SK-N-SH (cell line): ENCODE measurements at regions not wholly inside any gene's neighbourhood (a gene's known extent, or its start where the extent isn't known, plus 50 kb on each side); places are given as distances from the start of the nearest gene placed in this dataset.

ENCODE experiments used
- CTCF ChIA-PET: fragments of 300-600, 350-600 bp; formaldehyde crosslinking; extraction: SDS; loops from one replicate; lab custom pipeline; 2021; lab: Yijun Ruan, JAX
- POLR2A ChIA-PET: fragments of 350-600 bp; sonication (Branson Sonifier 250); formaldehyde crosslinking; extraction: SDS; loops from one replicate; lab custom pipeline; 2020; ENCODE audit warnings: antibody characterized with exemption, inconsistent platforms; lab: Yijun Ruan, JAX
- DNase-seq: peaks from one replicate; pipeline ENCODE4 v3.0.0; 2012
- H2AFZ ChIP-seq: fragments of 200-600 bp; sonication (generic); 2 replicates; pipeline ENCODE4 v1.8.1; 2016; ENCODE audit warnings: antibody characterized with exemption, mild to moderate bottlenecking, low read depth
- H3F3A ChIP-seq: fragments of 200-600 bp; sonication (generic); replicated peaks from 2 replicates; pipeline ENCODE3; 2016; ENCODE audit warnings: antibody characterized with exemption, mild to moderate bottlenecking; ENCODE audit not compliant: insufficient read depth
- H3K27ac ChIP-seq, 2 experiments: fragments of 200-500 bp in 1 of 2; fragments of 200-600 bp in 1 of 2; sonication (Bioruptor generic) in 1 of 2; sonication (generic), shearing (Covaris generic) in 1 of 2; 2 replicates each; pipeline versions ENCODE4 v1.5.1 to v1.6.1; 2014 to 2016; ENCODE audit warnings: low read depth in 2 of 2, inconsistent platforms in 1 of 2, low read length in 1 of 2, mild to moderate bottlenecking in 1 of 2, mixed read lengths in 1 of 2
- H3K27me3 ChIP-seq: fragments of 200-600 bp; sonication (generic), shearing (Covaris generic); 2 replicates; pipeline ENCODE4 v1.6.1; 2016; ENCODE audit warnings: mixed run types; ENCODE audit not compliant: insufficient read depth
- H3K36me3 ChIP-seq, 2 experiments: fragments of 200-500 bp in 1 of 2; fragments of 200-600 bp in 1 of 2; sonication (Bioruptor generic) in 1 of 2; sonication (generic) in 1 of 2; replicated peaks in 1 of 2; 2 replicates each; pipeline versions ENCODE3 to v1.5.1; 2014 to 2016; ENCODE audit warnings: low read length in 1 of 2, mild to moderate bottlenecking in 1 of 2; ENCODE audit not compliant: insufficient read depth in 2 of 2, control insufficient read depth in 1 of 2
- H3K4me1 ChIP-seq, 2 experiments: fragments of 200-500 bp in 1 of 2; fragments of 200-600 bp in 1 of 2; sonication (Bioruptor generic) in 1 of 2; sonication (generic), shearing (Covaris generic) in 1 of 2; 2 replicates each; pipeline versions ENCODE4 v1.5.1 to v1.6.1; 2014 to 2016; ENCODE audit warnings: low read depth in 1 of 2, low read length in 1 of 2, mixed run types in 1 of 2; ENCODE audit not compliant: insufficient read depth in 2 of 2, control insufficient read depth in 1 of 2
- H3K4me2 ChIP-seq: fragments of 200-600 bp; sonication (generic), shearing (Covaris generic); 2 replicates; pipeline ENCODE4 v1.6.1; 2017; ENCODE audit warnings: mixed run types
- H3K4me3 ChIP-seq, 2 experiments: fragments of 200-500 bp in 1 of 2; fragments of 200-600 bp in 1 of 2; sonication (Bioruptor generic) in 1 of 2; sonication (generic), shearing (Covaris generic) in 1 of 2; 2 replicates each; pipeline versions ENCODE4 v1.5.1 to v1.8.1; 2014 to 2016; ENCODE audit warnings: low read depth in 2 of 2, inconsistent platforms in 1 of 2, low read length in 1 of 2, mild to moderate bottlenecking in 1 of 2, mixed read lengths in 1 of 2, moderate library complexity in 1 of 2
- H3K79me2 ChIP-seq: fragments of 200-600 bp; sonication (generic); 2 replicates; pipeline ENCODE4 v1.8.1; 2017; ENCODE audit warnings: mild to moderate bottlenecking; ENCODE audit not compliant: insufficient read depth
- H3K9ac ChIP-seq: fragments of 200-600 bp; sonication (generic); 2 replicates; pipeline ENCODE4 v1.6.1; 2017; ENCODE audit warnings: mixed run types
- H3K9me2 ChIP-seq: fragments of 200-600 bp; sonication (generic); 2 replicates; pipeline ENCODE4 v1.6.1; 2017; ENCODE audit warnings: mixed run types
- H3K9me3 ChIP-seq: fragments of 200-600 bp; sonication (generic); 2 replicates; pipeline ENCODE4 v1.6.1; 2017; ENCODE audit warnings: mixed run types, mild to moderate bottlenecking, moderate library complexity
- H4K20me1 ChIP-seq: fragments of 200-600 bp; sonication (generic); 2 replicates; pipeline ENCODE4 v1.6.1; 2017; ENCODE audit warnings: mild to moderate bottlenecking, mixed run types; ENCODE audit not compliant: insufficient read depth
- CHD2 ChIP-seq: fragments of 150-350 bp; IDR thresholded peaks from 2 replicates; pipeline ENCODE4 v1.6.1; 2018; ENCODE audit warnings: low read length; ENCODE audit not compliant: partially characterized antibody
- FOSL2 ChIP-seq: IDR thresholded peaks from 2 replicates; pipeline ENCODE4 v1.4.0; 2012; ENCODE audit warnings: low read depth, mild to moderate bottlenecking, moderate library complexity, borderline replicate concordance
- FOXM1 ChIP-seq: IDR thresholded peaks from 2 replicates; pipeline ENCODE4 v1.4.0; 2012; ENCODE audit warnings: low read depth, mild to moderate bottlenecking
- GATA2 ChIP-seq: sonication (generic); formaldehyde crosslinking; IDR thresholded peaks from 2 replicates; pipeline ENCODE4 v1.5.0; 2020; ENCODE audit warnings: mild to moderate bottlenecking, missing genetic modification reagents
- MAX ChIP-seq: IDR thresholded peaks from 2 replicates; pipeline ENCODE4 v1.4.0; 2012; ENCODE audit warnings: low read depth
- NFIC ChIP-seq: IDR thresholded peaks from 2 replicates; pipeline ENCODE4 v1.4.0; 2012; ENCODE audit warnings: borderline replicate concordance
- NRF1 ChIP-seq: IDR thresholded peaks from 2 replicates; pipeline ENCODE4 v1.6.1; 2012; ENCODE audit warnings: low read depth, mild to moderate bottlenecking, low read length
- RCOR1 ChIP-seq: fragments of 150-350 bp; IDR thresholded peaks from 2 replicates; pipeline ENCODE4 v1.6.1; 2017; ENCODE audit warnings: antibody characterized with exemption, low read length
- REST ChIP-seq: IDR thresholded peaks from 2 replicates; pipeline ENCODE4 v1.6.1; 2012; ENCODE audit warnings: mild to moderate bottlenecking, low read depth, low read length, moderate library complexity
- TCF12 ChIP-seq: IDR thresholded peaks from 2 replicates; pipeline ENCODE4 v1.4.0; 2012
- USF1 ChIP-seq: IDR thresholded peaks from 2 replicates; pipeline ENCODE4 v1.4.0; 2012; ENCODE audit warnings: low read depth, borderline replicate concordance
- USF2 ChIP-seq: fragments of 150-350 bp; IDR thresholded peaks from 2 replicates; pipeline ENCODE4 v1.6.1; 2017; ENCODE audit warnings: antibody characterized with exemption, low read length, low read depth, borderline replicate concordance
- YY1 ChIP-seq: IDR thresholded peaks from 2 replicates; pipeline ENCODE4 v1.4.0; 2012; ENCODE audit warnings: low read depth, mild to moderate bottlenecking
- ZBTB33 ChIP-seq: IDR thresholded peaks from 2 replicates; pipeline ENCODE4 v1.4.0; 2012; ENCODE audit warnings: low read depth, borderline replicate concordance
- WGBS: methylation state at CpG from one replicate; pipeline ENCODE4 v1.1.6; 2017; ENCODE audit warnings: low lambda C conversion rate; 5-methylcytosine and 5-hydroxymethylcytosine counted together

GRCh38 chrX:77346859-77347258, 100.3 kb upstream of the FGF16 start:
- ChIA-PET CTCF (no interaction called here), POLR2A (no interaction called here)
- no peaks in the 10 kb centered on the region for H3K36me3 ChIP-seq
- DNase-seq, result no peak
- no peak overlapping the region for H3K4me3 ChIP-seq
- H3K9me3 ChIP-seq, result no peaks in the 10 kb centered on the region
- no peaks in the 10 kb centered on the region for H3F3A ChIP-seq
- H3K9ac ChIP-seq, result no peak overlapping the region
- H3K27ac ChIP-seq, result no peak overlapping the region
- H3K27me3 ChIP-seq, result no peaks in the 10 kb centered on the region
- H3K9me2 ChIP-seq, result no peaks in the 10 kb centered on the region
- no peaks in the 10 kb centered on the region for H3K4me1 ChIP-seq
- no peaks in the 10 kb centered on the region for H3K79me2 ChIP-seq
- WGBS, result 3% methylated on average over 1 of the region's 1 CpG
- H3K4me2 ChIP-seq, result no peak overlapping the region
- H2AFZ ChIP-seq, result no peak overlapping the region
- no peaks in the 10 kb centered on the region for H4K20me1 ChIP-seq
- TF ChIP-seq NRF1 (no peak), CHD2 (no peak), YY1 (no peak), RCOR1 (no peak), ZBTB33 (no peak), GATA2 (no peak), FOXM1 (no peak), MAX (no peak), FOSL2 (no peak), TCF12 (no peak), USF2 (no peak), REST (no peak), NFIC (no peak), USF1 (no peak)
